ENCODE measurements at regions not wholly inside any gene's neighbourhood (a gene's known extent, or its start where the extent isn't known, plus 50 kb on each side); places are given as distances from the start of the nearest gene placed in this dataset.

GRCh38 chr6:115276881-115277565 lies 783.7 kb downstream of the FRK start:
- H3K4me2 ChIP-seq (ENCODE audit: low read depth, low read length): no peak overlapping the region
- BruUV-seq (replicated peaks): no TSS peak
- ChIA-PET POLR2A (no interaction called here), CTCF (ENCODE audit: low intra/inter-chr PET ratio, low total read pairs) (no interaction called here)
- no peaks in the 10 kb centered on the region for H3K79me2 ChIP-seq (ENCODE audit: insufficient read depth, low read length)
- no peaks in the 10 kb centered on the region for H3K36me3 ChIP-seq (replicated peaks in 1 of 2; ENCODE audit: control insufficient read depth in 1 of 2, insufficient read depth in 2 of 2, low read length in 2 of 2)
- TF ChIP-seq, protein P1, sequence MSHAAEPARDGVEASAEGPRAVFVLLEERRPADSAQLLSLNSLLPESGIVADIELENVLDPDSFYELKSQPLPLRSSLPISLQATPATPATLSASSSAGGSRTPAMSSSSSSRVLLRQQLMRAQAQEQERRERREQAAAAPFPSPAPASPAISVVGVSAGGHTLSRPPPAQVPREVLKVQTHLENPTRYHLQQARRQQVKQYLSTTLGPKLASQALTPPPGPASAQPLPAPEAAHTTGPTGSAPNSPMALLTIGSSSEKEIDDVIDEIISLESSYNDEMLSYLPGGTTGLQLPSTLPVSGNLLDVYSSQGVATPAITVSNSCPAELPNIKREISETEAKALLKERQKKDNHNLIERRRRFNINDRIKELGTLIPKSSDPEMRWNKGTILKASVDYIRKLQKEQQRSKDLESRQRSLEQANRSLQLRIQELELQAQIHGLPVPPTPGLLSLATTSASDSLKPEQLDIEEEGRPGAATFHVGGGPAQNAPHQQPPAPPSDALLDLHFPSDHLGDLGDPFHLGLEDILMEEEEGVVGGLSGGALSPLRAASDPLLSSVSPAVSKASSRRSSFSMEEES (CRISPR knock-in tag; IDR thresholded peaks at IDR 0.05): no peak
- TF ChIP-seq RFX5 (IDR thresholded peaks at IDR 0.05; ENCODE audit: low read depth, low read length): no peak
- no peak overlapping the region for H3K9ac ChIP-seq (ENCODE audit: insufficient read depth, low read depth, low read length)
- H3K4me1 ChIP-seq (ENCODE audit: insufficient read depth, low read length): no peaks in the 10 kb centered on the region
- H2AFZ ChIP-seq (ENCODE audit: low read length): no peak overlapping the region
- H3K4me3 ChIP-seq (replicated peaks in 1 of 3; ENCODE audit: insufficient read depth in 1 of 3, low read depth in 2 of 3, low read length in 3 of 3): no peak overlapping the region
- intact Hi-C loops (cut with micrococcal nuclease; ENCODE audit: unreplicated experiment) (no loop called here), in situ Hi-C loops (cut with HindIII; ENCODE audit: extremely low pct_ligation_motif_present, low pct_unique_long_range_greater_than_20kb) (no loop called here)
- no peak for DNase-seq (ENCODE audit: low spot score)
- no peaks in the 10 kb centered on the region for H4K20me1 ChIP-seq (ENCODE audit: insufficient read depth, low read length)
- H3K27me3 ChIP-seq (ENCODE audit: control insufficient read depth in 1 of 2, insufficient read depth in 2 of 2, low read length in 2 of 2): no peaks in the 10 kb centered on the region
- 0% methylated on average over 3 of the region's 3 CpGs for WGBS (ENCODE audit: low lambda C conversion rate)
- ATAC-seq: no peak
- no peaks in the 10 kb centered on the region for H3K9me3 ChIP-seq (ENCODE audit: low read length)
- H3K27ac ChIP-seq (ENCODE audit: extremely low read length, insufficient read depth, low read length): no peak overlapping the region
- no peak for FAIRE-seq

GRCh38 chr6:115272311-115272710 lies 788.4 kb downstream of the FRK start:
- Histone ChIP-seq H3K4me2 (ENCODE audit: low read depth, low read length) (no peak overlapping the region), H3K4me1 (ENCODE audit: insufficient read depth, low read length) (no peaks in the 10 kb centered on the region), H4K20me1 (ENCODE audit: insufficient read depth, low read length) (no peaks in the 10 kb centered on the region), H3K9ac (ENCODE audit: insufficient read depth, low read depth, low read length) (no peak overlapping the region), H3K27me3 (ENCODE audit: control insufficient read depth in 1 of 2, insufficient read depth in 2 of 2, low read length in 2 of 2) (no peaks in the 10 kb centered on the region), H3K27ac (ENCODE audit: extremely low read length, insufficient read depth, low read length) (no peak overlapping the region), H3K79me2 (ENCODE audit: insufficient read depth, low read length) (no peaks in the 10 kb centered on the region), H3K9me3 (ENCODE audit: low read length) (no peaks in the 10 kb centered on the region), H3K36me3 (replicated peaks in 1 of 2; ENCODE audit: control insufficient read depth in 1 of 2, insufficient read depth in 2 of 2, low read length in 2 of 2) (no peaks in the 10 kb centered on the region), H2AFZ (ENCODE audit: low read length) (no peak overlapping the region), H3K4me3 (replicated peaks in 1 of 3; ENCODE audit: insufficient read depth in 1 of 3, low read depth in 2 of 3, low read length in 3 of 3) (no peak overlapping the region)
- intact Hi-C loops (cut with micrococcal nuclease; ENCODE audit: unreplicated experiment): loop anchor here (5.0 kb wide), 1 partner anchor 525 kb away; no protein-coding TSS in a partner anchor
- in situ Hi-C loops (cut with HindIII; ENCODE audit: extremely low pct_ligation_motif_present, low pct_unique_long_range_greater_than_20kb): no loop called here
- BruUV-seq (replicated peaks): no TSS peak
- DNase-seq (ENCODE audit: low spot score) (no peak), ATAC-seq (no peak), FAIRE-seq (no peak)
- CTCF ChIA-PET (ENCODE audit: low intra/inter-chr PET ratio, low total read pairs): no interaction called here
- POLR2A ChIA-PET: no interaction called here
- TF ChIP-seq NR2C2 (CRISPR knock-in tag; IDR thresholded peaks at IDR 0.05; ENCODE audit: borderline replicate concordance): no peak
- no peak for TF ChIP-seq GATA4 (IDR thresholded peaks at IDR 0.05; ENCODE audit: borderline replicate concordance, low read depth)

All from HepG2 (cell line).